IPS-18a (cell line): ENCODE measurements at regions not wholly inside any gene's neighbourhood (a gene's known extent, or its start where the extent isn't known, plus 50 kb on each side); places are given as distances from the start of the nearest gene placed in this dataset.

Experiments used
- H3K27ac ChIP-seq: one replicate; pipeline ENCODE4 v1.5.1; 2013; ENCODE audit warnings: low read length
- H3K27me3 ChIP-seq: one replicate; pipeline ENCODE4 v1.6.1; 2013; ENCODE audit warnings: mild to moderate bottlenecking, low read length; ENCODE audit not compliant: control insufficient read depth, insufficient read depth
- H3K36me3 ChIP-seq: one replicate; pipeline ENCODE4 v1.6.1; 2013; ENCODE audit warnings: low read depth, low read length; ENCODE audit not compliant: control insufficient read depth
- H3K4me1 ChIP-seq: one replicate; pipeline ENCODE4 v1.6.1; 2013; ENCODE audit warnings: low read depth, low read length; ENCODE audit not compliant: control insufficient read depth
- H3K4me3 ChIP-seq: one replicate; pipeline ENCODE4 v1.5.1; 2013; ENCODE audit warnings: low read length
- H3K9ac ChIP-seq: one replicate; pipeline ENCODE4 v1.6.1; 2013; ENCODE audit warnings: mild to moderate bottlenecking, low read length, moderate library complexity
- H3K9me3 ChIP-seq: one replicate; pipeline ENCODE4 v1.6.1; 2013; ENCODE audit warnings: low read depth, low read length; ENCODE audit not compliant: control insufficient read depth

DNA sequence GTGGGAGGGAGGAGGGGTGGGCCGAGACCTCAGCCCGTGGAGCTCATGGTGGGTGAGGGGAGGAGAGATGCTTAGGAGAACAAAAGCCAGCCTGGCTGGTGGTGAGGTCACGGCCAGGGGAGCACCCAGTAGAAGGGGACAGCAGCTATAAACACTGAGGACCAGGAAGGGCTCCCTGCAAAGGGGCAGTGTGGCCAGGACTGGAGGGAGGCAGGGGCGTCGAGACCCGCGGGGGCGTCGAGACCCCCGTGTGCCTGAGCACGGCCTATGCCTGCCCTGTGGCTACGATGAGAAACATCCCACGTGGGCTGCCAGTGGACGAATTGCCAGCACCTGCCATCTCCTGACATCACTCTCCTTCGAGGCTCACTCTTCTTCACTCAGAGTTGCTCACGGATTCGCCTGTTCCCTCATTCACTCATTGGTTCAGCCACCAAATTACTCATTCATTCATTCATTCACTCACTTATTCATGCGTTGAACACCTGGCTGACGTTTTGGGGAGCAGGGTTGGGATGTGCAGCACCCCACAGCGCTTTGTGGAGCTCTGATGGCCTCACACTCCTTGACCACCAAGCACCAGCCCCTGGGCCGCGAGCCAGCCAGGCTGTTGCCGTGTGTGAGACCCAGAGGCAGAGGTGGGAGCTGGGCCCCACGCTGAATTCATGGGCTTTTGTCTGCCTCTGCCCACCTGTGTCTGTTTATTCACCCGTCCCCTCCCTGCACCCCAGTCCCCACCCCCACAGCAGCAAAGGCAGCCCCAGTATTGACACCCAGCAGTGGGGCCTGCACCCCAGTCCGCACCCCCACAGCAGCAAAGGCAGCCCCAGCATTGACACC is 61.2 kb upstream of the BHLHE23 start:
- Histone ChIP-seq H3K4me3 (no peak overlapping the region), H3K27ac (no peak overlapping the region), H3K9ac (no peak overlapping the region), H3K9me3 (no peaks in the 10 kb centered on the region), H3K36me3 (no peaks in the 10 kb centered on the region), H3K27me3 (peaks cover 29% of the 10 kb centered on the region), H3K4me1 (no peaks in the 10 kb centered on the region)

DNA sequence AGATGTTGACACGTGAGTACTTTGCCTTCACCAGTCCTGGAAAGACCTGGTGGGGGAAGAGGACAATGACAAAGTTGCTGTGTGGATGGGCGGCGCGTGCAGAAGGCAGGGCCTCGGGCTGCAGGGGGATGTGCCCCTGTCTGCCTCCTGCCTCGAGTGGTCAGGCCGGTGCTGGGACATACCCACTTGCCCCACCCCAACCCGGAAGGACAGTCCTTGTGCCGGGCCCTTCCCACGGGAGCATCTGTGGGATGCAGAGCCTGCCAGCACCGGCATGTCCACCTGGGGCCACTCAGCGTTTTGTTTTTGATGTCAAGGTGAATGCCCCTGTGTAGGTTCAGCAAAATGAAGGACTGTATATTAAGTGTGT is 60.5 kb upstream of the BHLHE23 start:
- no peaks in the 10 kb centered on the region for H3K4me1 ChIP-seq
- no peak overlapping the region for H3K4me3 ChIP-seq
- H3K9ac ChIP-seq, result no peak overlapping the region
- H3K36me3 ChIP-seq, result no peaks in the 10 kb centered on the region
- peaks cover 22% of the 10 kb centered on the region for H3K27me3 ChIP-seq
- no peaks in the 10 kb centered on the region for H3K9me3 ChIP-seq
- no peak overlapping the region for H3K27ac ChIP-seq

DNA sequence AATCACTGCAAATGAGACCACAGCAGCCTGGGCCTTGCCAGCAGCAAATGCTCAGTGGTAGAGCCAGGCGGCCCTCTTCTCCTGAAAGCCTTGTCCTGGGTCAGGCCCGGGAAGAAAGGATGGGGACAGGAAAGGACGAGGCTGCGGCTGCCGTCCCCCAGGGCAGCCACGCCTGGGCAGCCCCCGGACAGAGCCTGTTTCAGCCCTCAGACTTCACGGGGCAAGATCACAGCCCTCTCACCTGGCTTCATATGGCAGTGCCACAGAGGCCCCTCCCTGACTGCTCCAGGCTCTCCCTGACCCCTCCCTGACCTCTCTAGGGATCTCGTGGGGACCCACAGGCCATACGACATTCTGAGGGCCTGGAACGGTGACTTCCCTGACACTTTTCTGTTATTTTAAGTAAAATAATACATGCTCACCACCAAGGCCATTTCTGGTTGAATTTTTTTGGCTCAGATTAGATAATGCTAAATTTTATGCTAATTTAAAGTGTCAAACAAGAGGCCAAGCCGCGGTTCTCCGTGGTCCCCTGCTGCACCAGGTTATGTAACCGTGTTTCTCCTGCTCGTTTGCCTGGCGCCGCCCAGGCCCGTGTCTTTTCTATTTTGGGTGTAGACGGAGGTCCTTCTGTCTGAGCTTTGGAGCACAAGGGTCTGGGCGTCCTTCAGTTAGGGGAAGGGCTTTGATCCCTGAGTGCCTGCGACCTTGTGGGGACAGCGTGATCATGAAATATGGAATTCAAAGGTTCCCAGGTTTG is 59.9 kb upstream of the BHLHE23 start:
- no peak overlapping the region for H3K9ac ChIP-seq
- H3K27ac ChIP-seq, result no peak overlapping the region
- no peak overlapping the region for H3K4me3 ChIP-seq
- H3K36me3 ChIP-seq, result no peaks in the 10 kb centered on the region
- H3K27me3 ChIP-seq, result peaks cover 21% of the 10 kb centered on the region
- H3K9me3 ChIP-seq, result no peaks in the 10 kb centered on the region
- H3K4me1 ChIP-seq, result no peaks in the 10 kb centered on the region

DNA sequence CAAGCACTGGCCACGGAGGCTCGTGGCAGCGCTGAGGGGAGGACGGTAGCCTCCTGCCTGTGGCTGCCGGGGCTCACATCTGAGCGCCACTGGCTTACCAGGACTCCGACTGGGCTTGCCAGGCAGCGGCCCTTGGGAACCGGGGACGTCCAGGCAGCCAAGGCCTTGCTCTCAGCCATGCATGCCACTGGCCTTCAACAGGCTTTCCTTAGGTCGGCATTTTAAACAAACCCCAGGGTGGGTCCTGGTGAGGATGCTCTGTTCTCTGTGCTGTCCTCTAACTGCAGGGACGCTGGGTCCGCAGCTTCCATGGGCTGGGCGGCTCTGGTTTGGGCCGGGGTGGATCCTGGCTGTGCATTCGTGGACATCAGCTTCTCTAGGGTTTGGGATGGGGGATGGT is 59.1 kb upstream of the BHLHE23 start:
- Histone ChIP-seq H3K27ac (no peak overlapping the region), H3K9me3 (no peaks in the 10 kb centered on the region), H3K4me3 (no peak overlapping the region), H3K9ac (no peak overlapping the region), H3K36me3 (no peaks in the 10 kb centered on the region), H3K4me1 (no peaks in the 10 kb centered on the region), H3K27me3 (peaks cover 14% of the 10 kb centered on the region)

DNA sequence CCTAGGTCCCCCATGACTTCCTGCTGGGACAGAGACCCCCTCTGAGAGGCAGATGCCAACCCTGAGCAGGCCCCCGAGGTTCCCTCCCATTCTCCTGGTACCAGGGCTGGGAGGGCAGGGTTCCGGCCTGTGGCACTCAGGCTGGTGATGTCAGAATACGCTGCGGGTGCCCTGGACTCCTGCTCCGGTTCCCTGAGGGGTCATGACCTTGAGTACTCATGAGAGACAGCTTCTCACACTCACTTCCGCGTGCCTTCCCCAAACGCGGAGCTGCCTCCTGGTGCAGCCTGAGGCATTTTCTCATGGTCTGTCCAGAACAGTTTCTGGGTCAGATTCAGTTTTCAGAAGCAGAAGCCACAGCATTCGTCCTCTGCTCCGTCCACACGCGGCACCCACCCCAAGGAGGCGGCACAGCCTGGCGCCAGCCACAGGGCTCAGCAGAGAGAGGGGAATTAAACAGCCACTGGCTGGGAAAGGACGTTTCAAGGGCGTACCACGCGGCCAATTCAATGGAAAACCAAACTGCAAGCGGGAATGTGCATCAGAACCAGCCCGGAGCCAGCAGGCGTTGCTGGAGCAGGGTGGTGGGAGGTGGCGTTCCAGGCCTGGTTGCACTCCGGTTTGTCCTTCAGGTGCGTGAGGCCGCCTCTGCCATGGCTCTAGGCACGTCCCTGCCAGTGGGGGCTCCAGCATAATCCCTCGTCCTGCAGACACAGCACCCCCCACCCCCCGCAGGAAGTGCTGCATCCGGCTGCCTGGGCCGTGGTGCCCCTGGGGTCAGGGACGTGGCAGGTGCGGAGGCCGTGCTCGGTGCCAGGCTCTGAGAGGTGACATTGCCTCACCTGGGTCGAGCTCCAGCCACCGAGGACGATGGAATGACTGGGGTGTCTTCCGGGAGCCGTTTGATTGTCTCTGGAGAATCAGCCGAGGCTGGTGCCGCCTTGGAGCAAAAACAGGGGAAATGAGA is 58.3 kb upstream of the BHLHE23 start:
- no peak overlapping the region for H3K9ac ChIP-seq
- H3K9me3 ChIP-seq, result no peaks in the 10 kb centered on the region
- H3K27me3 ChIP-seq, result peaks cover 5% of the 10 kb centered on the region
- H3K27ac ChIP-seq, result no peak overlapping the region
- no peak overlapping the region for H3K4me3 ChIP-seq
- no peaks in the 10 kb centered on the region for H3K4me1 ChIP-seq
- H3K36me3 ChIP-seq, result no peaks in the 10 kb centered on the region

DNA sequence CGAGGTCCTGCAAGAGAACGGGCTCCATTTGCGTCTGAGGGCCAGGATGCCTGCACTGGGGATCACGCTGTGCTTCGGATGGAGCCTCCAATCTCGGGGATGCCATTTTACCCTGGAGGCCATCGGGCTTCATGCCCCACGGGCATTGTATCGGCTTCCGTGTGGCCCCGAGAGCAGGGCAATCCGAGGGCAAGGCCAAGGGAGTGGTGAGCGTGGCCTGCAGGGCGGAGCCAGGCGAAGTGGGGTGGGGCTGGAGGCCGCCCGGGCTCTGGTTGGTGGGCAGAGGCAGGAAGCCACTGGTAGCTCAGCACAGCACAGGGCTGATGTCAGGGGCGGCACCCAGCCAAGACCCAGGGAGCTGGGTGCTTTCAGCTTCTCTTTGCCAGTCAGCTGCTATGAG is 57.5 kb upstream of the BHLHE23 start:
- H3K9ac ChIP-seq, result no peak overlapping the region
- H3K4me1 ChIP-seq, result no peaks in the 10 kb centered on the region
- H3K9me3 ChIP-seq, result no peaks in the 10 kb centered on the region
- no peaks in the 10 kb centered on the region for H3K27me3 ChIP-seq
- no peaks in the 10 kb centered on the region for H3K36me3 ChIP-seq
- H3K27ac ChIP-seq, result no peak overlapping the region
- H3K4me3 ChIP-seq, result no peak overlapping the region

DNA sequence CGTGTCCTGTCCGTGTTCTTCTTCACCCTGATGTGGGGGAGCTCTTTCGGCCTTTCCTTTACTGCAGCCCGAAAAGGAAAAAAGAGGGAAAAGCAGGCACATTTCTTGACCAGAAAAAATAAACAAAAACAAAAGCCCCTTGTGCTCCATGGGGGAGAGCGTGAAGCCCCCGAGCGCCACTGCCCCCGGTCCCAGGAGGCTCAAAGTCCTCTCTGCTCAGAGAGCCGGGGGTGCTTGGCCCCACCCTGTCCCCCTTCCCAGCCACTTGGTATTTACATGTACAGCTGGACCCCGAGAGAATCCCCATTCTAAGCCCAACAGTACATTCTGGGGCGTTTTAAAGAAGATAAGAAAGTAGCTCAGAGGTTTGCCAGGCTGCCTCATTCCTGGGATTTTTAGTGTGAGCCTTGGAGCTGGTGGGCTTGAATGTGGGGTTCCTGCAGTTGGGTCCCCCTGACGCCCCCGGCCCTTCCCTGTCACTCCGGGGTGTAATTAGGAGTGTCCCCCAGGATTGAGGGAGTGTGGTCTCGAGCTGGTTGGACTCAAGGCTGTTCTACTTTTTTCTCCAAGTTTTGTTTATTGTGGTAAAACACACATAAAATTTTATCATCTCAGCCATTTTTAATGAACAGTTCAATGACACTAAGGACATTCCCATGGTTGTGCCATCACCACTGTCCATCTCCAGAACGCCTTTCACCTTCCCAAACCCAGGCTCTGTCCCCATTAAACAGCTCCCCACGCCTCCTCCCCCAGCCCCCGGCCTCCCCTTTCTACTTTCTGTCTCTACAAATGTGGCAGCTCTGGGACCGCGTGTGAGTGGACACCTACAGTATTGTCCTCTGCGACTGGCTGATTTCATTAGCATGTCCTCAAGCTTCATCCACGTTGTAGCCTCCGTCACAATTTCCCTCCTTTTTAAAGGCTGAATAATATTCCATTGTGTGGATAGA is 55.7 kb upstream of the BHLHE23 start:
- Histone ChIP-seq H3K9ac (no peak overlapping the region), H3K4me1 (no peaks in the 10 kb centered on the region), H3K9me3 (no peaks in the 10 kb centered on the region), H3K27me3 (peaks cover 3% of the 10 kb centered on the region), H3K4me3 (no peak overlapping the region), H3K27ac (no peak overlapping the region), H3K36me3 (no peaks in the 10 kb centered on the region)

DNA sequence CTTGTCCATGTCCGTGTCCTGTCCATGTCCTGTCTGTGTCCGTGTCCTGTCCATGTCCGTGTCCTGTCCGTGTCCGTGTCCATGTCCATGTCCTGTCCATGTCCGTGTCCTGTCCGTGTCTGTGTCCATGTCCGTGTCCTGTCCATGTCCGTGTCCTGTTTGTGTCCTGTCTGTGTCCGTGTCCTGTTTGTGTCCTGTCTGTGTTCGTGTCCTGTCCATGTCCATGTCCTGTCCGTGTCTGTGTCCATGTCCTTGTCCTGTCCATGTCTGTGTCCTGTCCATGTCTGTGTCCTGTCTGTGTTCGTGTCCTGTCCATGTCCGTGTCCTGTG is 55.0 kb upstream of the BHLHE23 start:
- Histone ChIP-seq H3K9ac (no peak overlapping the region), H3K9me3 (no peaks in the 10 kb centered on the region), H3K4me1 (no peaks in the 10 kb centered on the region), H3K27me3 (peaks cover 9% of the 10 kb centered on the region), H3K27ac (no peak overlapping the region), H3K36me3 (no peaks in the 10 kb centered on the region), H3K4me3 (no peak overlapping the region)

DNA sequence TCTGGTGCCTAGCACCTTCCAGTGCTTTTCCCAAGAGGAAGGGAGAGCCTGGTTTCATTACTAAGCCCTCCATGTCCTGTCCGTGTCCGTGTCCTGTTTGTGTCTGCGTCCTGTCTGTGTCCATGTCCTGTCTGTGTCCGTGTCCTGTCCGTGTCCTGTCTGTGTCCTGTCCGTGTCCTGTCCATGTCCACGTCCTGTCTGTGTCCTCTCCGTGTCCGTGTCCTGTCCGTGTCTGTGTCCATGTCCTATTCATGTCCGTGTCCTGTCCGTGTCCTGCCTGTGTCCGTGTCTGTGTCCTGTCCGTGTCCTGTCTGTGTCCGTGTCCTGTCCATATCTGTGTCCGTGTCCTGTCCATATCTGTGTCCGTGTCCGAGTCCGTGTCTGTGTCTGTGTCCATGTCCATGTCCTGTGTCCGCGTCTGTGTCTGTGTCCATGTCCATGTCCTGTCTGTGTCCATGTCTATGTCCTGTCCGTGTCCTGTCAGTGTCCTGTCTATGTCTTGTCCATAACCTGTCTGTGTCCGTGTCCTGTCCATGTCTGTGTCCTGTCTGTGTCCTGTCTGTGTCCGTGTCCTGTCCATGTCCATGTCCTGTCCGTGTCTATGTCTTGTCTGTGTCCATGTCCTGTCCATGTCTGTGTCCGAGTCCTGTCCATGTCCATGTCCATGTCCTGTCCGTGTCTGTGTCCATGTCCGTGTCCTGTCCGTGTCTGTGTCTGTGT is 54.4 kb upstream of the BHLHE23 start:
- no peak overlapping the region for H3K27ac ChIP-seq
- H3K9ac ChIP-seq, result no peak overlapping the region
- no peaks in the 10 kb centered on the region for H3K9me3 ChIP-seq
- no peaks in the 10 kb centered on the region for H3K36me3 ChIP-seq
- H3K27me3 ChIP-seq, result peaks cover 9% of the 10 kb centered on the region
- H3K4me1 ChIP-seq, result no peaks in the 10 kb centered on the region
- no peak overlapping the region for H3K4me3 ChIP-seq
